NCI-H69 (cell line): ENCODE measurements at regions not wholly inside any gene's neighbourhood (a gene's known extent, or its start where the extent isn't known, plus 50 kb on each side); places are given as distances from the start of the nearest gene placed in this dataset.
A peak's percentile ranks its signal among the peaks of the same experiment; 100 is the strongest.

Experiments
- DNase-seq: peaks from one replicate; lab custom pipeline; 2025; lab: John Stamatoyannopoulos, UW

- no peak for DNase-seq
Observed at GRCh38 chr2:76450024-76450475, 739.3 kb upstream of the GCFC2 start.

GRCh38 chr2:76448956-76449355 is 738.2 kb upstream of the GCFC2 start:
- DNase-seq: peak; percentile 13

GRCh38 chr2:76447294-76447693 is 736.6 kb upstream of the GCFC2 start:
- DNase-seq: no peak

- DNase-seq: no peak
Observed at GRCh38 chr2:76446872-76447271, 736.2 kb upstream of the GCFC2 start.

GRCh38 chr2:76445880-76446279 is 735.2 kb upstream of the GCFC2 start:
- DNase-seq: no peak

GRCh38 chr2:76444732-76445131 is 734.0 kb upstream of the GCFC2 start:
- no peak for DNase-seq

- DNase-seq: no peak
Observed at GRCh38 chr2:76437564-76437963, 726.8 kb upstream of the GCFC2 start.

GRCh38 chr2:76429374-76429773 is 718.7 kb upstream of the GCFC2 start:
- DNase-seq: no peak

GRCh38 chr2:76427452-76427851 is 716.7 kb upstream of the GCFC2 start:
- DNase-seq: no peak

GRCh38 chr2:76415821-76416220 is 705.1 kb upstream of the GCFC2 start:
- DNase-seq: no peak

- no peak for DNase-seq
Observed at GRCh38 chr2:76413436-76413835, 702.7 kb upstream of the GCFC2 start.

- no peak for DNase-seq
Observed at GRCh38 chr2:76406134-76406855, 695.6 kb upstream of the GCFC2 start.

- no peak for DNase-seq
Observed at GRCh38 chr2:76393356-76393755, 682.6 kb upstream of the GCFC2 start.

GRCh38 chr2:76391678-76392077 is 681.0 kb upstream of the GCFC2 start:
- peak; percentile 84 for DNase-seq

GRCh38 chr2:76387294-76387693 is 676.6 kb upstream of the GCFC2 start:
- peak; percentile 2 for DNase-seq

GRCh38 chr2:76385943-76386342 is 675.2 kb upstream of the GCFC2 start:
- DNase-seq: no peak

- no peak for DNase-seq
Observed at GRCh38 chr2:76381624-76382023, 670.9 kb upstream of the GCFC2 start.

- no peak for DNase-seq
Observed at GRCh38 chr2:76378140-76378539, 667.4 kb upstream of the GCFC2 start.

- no peak for DNase-seq
Observed at GRCh38 chr2:76341439-76341838, 630.7 kb upstream of the GCFC2 start.

GRCh38 chr2:76332871-76333270 is 622.2 kb upstream of the GCFC2 start:
- no peak for DNase-seq

GRCh38 chr2:76330865-76331264 is 620.1 kb upstream of the GCFC2 start:
- DNase-seq: no peak

- DNase-seq: no peak
Observed at GRCh38 chr2:76326636-76327035, 615.9 kb upstream of the GCFC2 start.

GRCh38 chr2:76323381-76323780 is 612.7 kb upstream of the GCFC2 start:
- DNase-seq: no peak

GRCh38 chr2:76320716-76321115 is 610.0 kb upstream of the GCFC2 start:
- no peak for DNase-seq
